Muscle of back (tissue), 3 donors: ENCODE measurements at regions not wholly inside any gene's neighbourhood (a gene's known extent, or its start where the extent isn't known, plus 50 kb on each side); places are given as distances from the start of the nearest gene placed in this dataset.
A peak's percentile ranks its signal among the peaks of the same experiment; 100 is the strongest.

ENCODE experiments used
- DNase-seq, 3 donors: peaks; one replicate each; pipeline versions ENCODE4 v3.0.0 to v3.0.0-alpha.2; 2013

- no peak for DNase-seq
Observed at GRCh38 chr1:164949771-164950471, 390.9 kb downstream of the PBX1 start.

GRCh38 chr1:164948101-164948500 lies 389.1 kb downstream of the PBX1 start:
- DNase-seq, result no peak

DNA sequence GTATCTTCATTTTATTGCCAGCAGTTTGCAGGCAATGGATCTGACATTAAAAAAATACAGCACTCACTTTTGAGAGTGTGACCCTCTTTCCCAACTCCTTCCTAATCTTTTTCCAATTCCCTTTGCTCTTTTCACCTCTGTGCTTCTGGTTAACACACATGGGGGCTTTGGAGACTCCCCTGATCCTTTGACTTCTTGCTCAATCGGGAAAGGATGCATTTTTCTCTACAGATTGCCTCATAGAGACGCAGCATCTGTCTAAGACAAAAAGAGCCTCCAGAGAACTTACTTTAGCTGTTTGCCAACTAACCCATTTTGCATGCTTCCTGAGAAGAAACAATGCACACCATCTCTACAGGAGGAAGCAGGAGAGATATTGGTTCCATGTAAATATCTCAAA lies 378.3 kb downstream of the PBX1 start:
- DNase-seq, result peak in 1 of 3 donors; percentile 52

DNA sequence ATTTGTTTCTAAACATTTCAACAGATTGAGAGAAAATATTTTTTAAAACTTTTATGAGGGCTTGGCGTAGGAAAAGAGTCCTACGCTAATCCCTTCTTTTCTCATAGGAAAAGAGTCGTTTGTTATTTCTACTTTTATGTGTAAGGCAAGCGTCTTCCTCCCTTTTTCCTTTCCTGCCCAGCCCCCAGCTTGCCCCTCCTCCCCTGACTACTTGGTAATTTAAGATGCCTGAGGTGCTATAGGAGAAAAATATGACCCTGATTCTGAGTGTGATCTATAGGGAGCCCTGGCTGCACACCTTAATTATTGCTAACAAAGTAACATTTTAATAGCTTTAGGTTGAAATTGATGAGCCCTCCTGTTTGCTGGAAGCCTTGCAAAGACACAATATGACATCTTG lies 373.6 kb downstream of the PBX1 start:
- no peak for DNase-seq

- no peak for DNase-seq
Observed at GRCh38 chr1:164930833-164931232, 371.8 kb downstream of the PBX1 start.

GRCh38 chr1:164930241-164930640 lies 371.3 kb downstream of the PBX1 start:
- DNase-seq, result no peak

DNA sequence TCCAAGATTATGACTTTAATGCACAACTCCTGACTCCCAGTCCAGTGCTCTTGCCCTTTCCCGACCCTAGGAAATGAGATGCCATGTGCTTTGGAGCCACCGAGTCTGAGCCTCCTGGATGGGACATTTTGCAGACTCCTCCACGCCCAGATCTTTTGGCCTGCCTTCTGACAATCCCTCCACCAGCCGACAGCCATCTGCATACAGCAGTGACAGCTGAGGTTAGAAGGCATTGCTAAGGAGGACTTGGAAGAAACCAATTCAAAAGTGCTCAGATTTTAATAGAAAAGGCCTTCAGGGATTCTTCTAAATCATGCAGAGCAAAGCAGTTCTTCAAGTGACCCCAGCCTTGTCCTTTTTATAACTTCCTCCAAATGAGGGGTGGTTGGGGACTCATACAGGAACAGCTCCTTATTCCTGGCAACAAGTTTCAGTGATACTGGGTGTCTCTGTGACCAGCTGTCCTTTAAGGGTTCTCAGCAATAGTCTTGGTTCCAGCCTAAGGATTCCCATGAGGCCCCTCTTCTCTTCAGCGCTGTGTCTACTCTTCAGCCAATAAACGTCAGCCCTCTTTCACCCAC lies 369.3 kb downstream of the PBX1 start:
- DNase-seq, result peak in 1 of 3 donors; percentile 32

- DNase-seq, result no peak
Observed at GRCh38 chr1:164926107-164926506, 367.1 kb downstream of the PBX1 start.

GRCh38 chr1:164922585-164922984 lies 363.6 kb downstream of the PBX1 start:
- no peak for DNase-seq

DNA sequence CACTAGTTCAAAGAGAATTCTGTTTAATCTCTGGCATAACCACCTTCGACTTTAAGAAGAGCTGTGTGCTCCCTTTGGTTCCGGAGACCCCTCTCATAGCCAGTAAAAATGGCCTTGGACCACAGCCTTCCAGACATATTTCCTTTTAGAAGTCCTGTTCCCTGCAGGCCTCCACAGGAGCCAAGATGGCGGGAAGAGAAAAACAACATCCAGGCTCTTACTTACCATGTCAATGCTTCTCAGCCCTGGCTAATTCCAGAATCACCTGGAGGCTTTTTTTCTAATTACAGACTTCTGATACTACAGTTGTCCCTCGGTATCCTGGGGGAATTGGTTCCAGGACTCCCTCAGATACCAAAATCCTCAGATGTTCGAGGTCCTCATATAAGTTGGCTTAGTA lies 362.5 kb downstream of the PBX1 start:
- no peak for DNase-seq

DNA sequence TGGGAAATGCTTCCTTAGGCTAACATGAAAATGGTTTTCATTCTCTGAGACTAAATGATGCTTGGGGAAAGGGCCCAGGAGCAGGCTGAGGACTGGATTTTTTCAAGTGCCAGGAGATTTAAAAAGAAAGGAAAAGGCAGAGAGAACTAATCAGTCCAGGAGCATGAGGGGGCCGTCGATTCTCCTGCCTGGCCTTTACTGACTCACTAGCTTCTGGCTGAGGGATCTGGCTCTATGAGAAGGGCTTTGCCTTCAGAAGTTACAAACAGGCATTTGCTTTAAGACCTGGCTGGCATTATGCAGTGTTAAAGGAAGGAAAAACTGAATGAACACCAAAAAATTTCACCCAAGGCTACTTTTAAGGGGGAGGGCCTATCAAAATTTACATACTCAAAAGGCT lies 359.2 kb downstream of the PBX1 start:
- DNase-seq, result no peak

DNA sequence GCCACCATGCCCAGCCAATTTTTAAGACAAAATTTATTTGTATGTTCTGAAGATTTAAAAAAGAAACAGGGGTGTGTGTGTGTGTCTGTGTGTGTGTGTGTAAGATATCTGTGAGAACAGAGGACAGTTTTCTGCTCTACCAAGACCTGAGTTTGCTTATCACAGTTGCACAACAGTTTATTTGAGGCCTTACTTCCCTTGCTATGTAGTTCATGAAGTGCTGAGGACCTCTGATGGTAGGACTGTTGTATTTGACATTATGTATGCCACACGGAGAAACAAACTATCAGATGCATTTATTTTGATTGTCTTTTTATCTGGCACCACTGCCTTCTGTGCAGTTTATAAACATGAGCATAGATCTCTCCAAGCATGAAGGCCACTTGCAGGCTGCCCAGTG lies 355.2 kb downstream of the PBX1 start:
- DNase-seq, result peak in 2 of 3 donors; percentile 8 to 37

DNA sequence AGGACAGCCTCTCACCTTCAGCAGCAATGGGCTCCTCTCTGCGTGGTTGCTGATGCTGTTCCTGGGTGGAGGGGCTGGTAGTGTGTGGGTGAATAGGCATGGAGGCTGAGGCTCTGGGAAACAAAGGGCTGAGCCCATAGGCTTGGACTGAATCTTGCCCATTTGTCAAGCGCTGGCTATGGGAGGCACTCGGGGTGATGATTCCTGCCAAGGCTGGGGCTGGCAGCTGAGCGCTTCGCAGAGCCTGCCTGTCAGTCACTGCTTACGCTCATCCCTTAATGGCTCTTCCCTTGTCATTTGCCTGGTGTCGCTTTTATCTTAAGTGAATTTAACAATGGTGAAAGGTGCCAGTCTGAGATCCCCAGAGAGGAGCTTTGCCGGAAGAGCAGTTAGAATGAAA lies 353.3 kb downstream of the PBX1 start:
- no peak for DNase-seq

DNA sequence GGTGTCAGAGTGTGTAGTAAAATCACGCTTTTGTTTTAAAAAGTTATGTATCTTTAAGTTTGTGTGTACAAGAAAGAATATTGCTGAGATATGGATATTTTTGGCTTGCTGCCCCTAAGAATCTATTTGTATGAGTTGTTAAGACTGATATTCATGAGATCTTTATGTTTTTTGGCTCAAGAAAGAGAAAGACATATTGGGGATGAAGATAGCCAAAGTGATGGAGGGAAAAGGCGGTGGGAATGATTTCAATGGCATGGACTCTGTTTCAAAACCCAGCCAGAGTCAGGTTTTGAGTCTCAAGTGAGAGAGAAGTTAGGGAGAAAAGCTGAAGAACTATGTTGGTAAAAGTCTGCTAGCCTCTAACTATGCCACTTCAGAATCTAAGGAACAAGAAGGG lies 351.7 kb downstream of the PBX1 start:
- no peak for DNase-seq

- DNase-seq, result no peak
Observed at GRCh38 chr1:164907666-164908065, 348.7 kb downstream of the PBX1 start.

- DNase-seq, result no peak
Observed at GRCh38 chr1:164905869-164906268, 346.9 kb downstream of the PBX1 start.

DNA sequence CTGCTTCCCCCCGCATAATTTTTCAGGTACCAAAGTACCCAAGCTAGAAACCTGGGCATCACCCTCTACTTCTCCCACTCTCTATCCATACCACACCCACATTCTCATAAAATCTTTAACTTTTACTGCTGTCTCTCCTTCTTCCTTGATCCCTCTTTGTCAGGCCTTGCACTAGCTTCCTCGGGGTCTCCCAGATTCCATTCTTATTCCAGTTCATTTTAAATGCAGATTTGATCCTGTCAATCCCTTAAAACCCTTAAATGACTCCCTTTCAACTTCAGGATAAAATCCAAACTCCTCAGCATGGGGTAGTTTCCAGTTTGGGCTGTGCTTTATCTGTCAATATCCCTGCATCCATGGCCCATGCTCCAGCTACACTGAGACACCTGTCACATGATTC lies 343.5 kb downstream of the PBX1 start:
- DNase-seq, result no peak
